K562 (cell line): ENCODE measurements at regions not wholly inside any gene's neighbourhood (a gene's known extent, or its start where the extent isn't known, plus 50 kb on each side); places are given as distances from the start of the nearest gene placed in this dataset.
"Not testable (repeated sequence)": the region's sequence is repeated elsewhere in the genome, so short reads cannot be mapped to it uniquely, and the experiment has no call there.

Source experiments
- BACH1 ChIP-seq: fragments of 200-800 bp; sonication (Bioruptor generic); IDR thresholded peaks from 2 replicates; pipeline ENCODE4 v1.6.1; 2016; ENCODE audit warnings: missing genetic modification characterization, missing compliant biosample characterization
- BRD4 ChIP-seq: fragments of 200-600 bp; sonication (generic); IDR thresholded peaks from 2 replicates; pipeline ENCODE4 v1.6.1; 2017; ENCODE audit warnings: inconsistent platforms
- CBX1 ChIP-seq: sonication (generic); IDR thresholded peaks from 2 replicates; pipeline ENCODE4 v1.6.1; 2016; ENCODE audit warnings: antibody characterized with exemption, low read depth, mild to moderate bottlenecking
- FIP1L1 ChIP-seq: fragments of 200-400 bp; formaldehyde crosslinking; IDR thresholded peaks from 2 replicates; pipeline ENCODE4 v1.6.1; 2018; ENCODE audit warnings: mild to moderate bottlenecking, low read depth, low read length; ENCODE audit not compliant: poor library complexity, severe bottlenecking
- KAT8 ChIP-seq: fragments of 450-650 bp; IDR thresholded peaks from 2 replicates; pipeline ENCODE4 v1.6.1; 2016; ENCODE audit warnings: low read depth, mild to moderate bottlenecking
- NFRKB ChIP-seq: fragments of 450-650 bp; IDR thresholded peaks from 2 replicates; pipeline ENCODE4 v1.6.1; 2016; ENCODE audit warnings: low read depth
- PRPF4 ChIP-seq: fragments of 200-400 bp; formaldehyde crosslinking; IDR thresholded peaks from one replicate; pipeline ENCODE4 v1.6.1; 2017; ENCODE audit warnings: low read length, low read depth, mild to moderate bottlenecking; ENCODE audit not compliant: insufficient read depth, poor library complexity, severe bottlenecking
- RBM22 ChIP-seq: fragments of 200-400 bp; formaldehyde crosslinking; IDR thresholded peaks from 2 replicates; pipeline ENCODE4 v1.6.1; 2018; ENCODE audit warnings: low read length, low read depth; ENCODE audit not compliant: poor library complexity, severe bottlenecking
- SIRT6 ChIP-seq: IDR thresholded peaks from one replicate; pipeline ENCODE4 v1.6.1; 2012; ENCODE audit warnings: low read depth, mild to moderate bottlenecking, control low read depth, inconsistent platforms, low read length, moderate library complexity
- SMAD1 ChIP-seq: fragments of 150-350 bp; IDR thresholded peaks from 2 replicates; pipeline ENCODE4 v1.6.1; 2014; ENCODE audit warnings: low read length, low read depth; ENCODE audit not compliant: partially characterized antibody
- YY1 ChIP-seq, 3 experiments: IDR thresholded peaks; 2 replicates each; pipeline ENCODE4 v1.6.1; 2011; ENCODE audit warnings: low read length in 2 of 3, mild to moderate bottlenecking in 2 of 3, moderate library complexity in 2 of 3, borderline replicate concordance in 1 of 3, control low read depth in 1 of 3, low read depth in 1 of 3; ENCODE audit not compliant: insufficient read depth in 3 of 3, insufficient replicate concordance in 2 of 3, control insufficient read depth in 1 of 3, insufficient read length in 1 of 3; ENCODE audit errors: extremely low read depth in 1 of 3
- ZNF584 ChIP-seq: fragments of 200-800 bp; sonication (Bioruptor generic); IDR thresholded peaks from 2 replicates; pipeline ENCODE4 v1.6.1; 2016; ENCODE audit warnings: low read depth, mild to moderate bottlenecking, missing genetic modification characterization, missing compliant biosample characterization
- ZNF589 ChIP-seq: fragments of 200-800 bp; sonication (Bioruptor generic); IDR thresholded peaks from 2 replicates; pipeline ENCODE4 v1.6.1; 2016; ENCODE audit warnings: low read depth, missing genetic modification characterization, missing compliant biosample characterization
- TF ChIP-seq, protein P1 (sequence below): fragments of 450-650 bp; IDR thresholded peaks from 2 replicates; pipeline ENCODE4 v1.6.1; 2017; ENCODE audit warnings: antibody characterized with exemption, mild to moderate bottlenecking
- TF ChIP-seq, protein P2 (sequence below): fragments of 200-800 bp; sonication (Bioruptor generic); IDR thresholded peaks from 2 replicates; pipeline ENCODE4 v1.6.1; 2017; ENCODE audit warnings: missing genetic modification characterization, missing compliant biosample characterization
- TF ChIP-seq, protein P3 (sequence below): fragments of 450-650 bp; conservative IDR thresholded peaks from 2 replicates; pipeline ENCODE4 v1.6.1; 2016; ENCODE audit warnings: missing genetic modification characterization, low read depth, mild to moderate bottlenecking, missing compliant biosample characterization, moderate library complexity
- TF ChIP-seq, protein P4 (sequence below), 2 experiments: fragments of 450-650 bp in 1 of 2; sonication (generic) in 1 of 2; formaldehyde crosslinking in 1 of 2; IDR thresholded peaks in 1 of 2; conservative IDR thresholded peaks in 1 of 2; 2 replicates each; pipeline versions ENCODE4 v1.6.1 to v1.8.1; 2016 to 2023; ENCODE audit warnings: mild to moderate bottlenecking in 2 of 2, moderate library complexity in 2 of 2, inconsistent platforms in 1 of 2, missing genetic modification reagents in 1 of 2

DNA sequence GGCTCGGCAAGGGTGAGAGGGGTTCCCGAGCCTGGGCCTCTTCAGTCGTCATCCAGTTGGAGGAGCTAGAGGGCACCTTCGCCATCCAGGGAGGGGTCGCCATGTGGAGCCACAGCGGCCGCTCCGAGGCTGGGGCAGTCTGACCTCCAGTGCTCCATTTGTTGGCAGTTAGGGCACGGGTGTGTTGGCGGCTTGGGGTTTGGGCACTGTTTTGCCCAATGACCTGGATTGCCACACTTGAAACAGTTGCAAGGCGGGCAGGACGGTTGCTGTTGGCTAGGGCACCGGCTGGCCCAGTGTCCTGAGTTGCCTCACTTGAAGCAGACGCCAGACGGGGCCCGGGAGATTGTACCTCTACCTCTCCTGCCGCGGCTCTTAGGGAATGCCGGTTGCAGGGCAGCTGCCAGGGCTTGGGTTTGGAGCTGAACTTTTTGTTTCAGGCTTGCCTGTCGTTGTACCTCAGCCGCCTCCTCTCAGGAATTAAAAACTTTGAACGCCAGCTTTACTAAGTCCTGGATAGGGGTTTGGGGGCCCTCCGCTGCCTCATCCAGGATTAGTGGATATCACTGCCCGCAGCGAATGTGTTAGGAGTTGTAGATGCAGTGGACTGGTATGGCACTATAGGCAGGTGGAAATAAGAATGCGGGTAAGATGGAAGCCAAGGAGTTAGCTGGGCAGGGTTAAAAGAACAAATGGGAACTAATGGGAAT is 639.9 kb upstream of the DPP6 start (continued):
- TF ChIP-seq, protein P1, sequence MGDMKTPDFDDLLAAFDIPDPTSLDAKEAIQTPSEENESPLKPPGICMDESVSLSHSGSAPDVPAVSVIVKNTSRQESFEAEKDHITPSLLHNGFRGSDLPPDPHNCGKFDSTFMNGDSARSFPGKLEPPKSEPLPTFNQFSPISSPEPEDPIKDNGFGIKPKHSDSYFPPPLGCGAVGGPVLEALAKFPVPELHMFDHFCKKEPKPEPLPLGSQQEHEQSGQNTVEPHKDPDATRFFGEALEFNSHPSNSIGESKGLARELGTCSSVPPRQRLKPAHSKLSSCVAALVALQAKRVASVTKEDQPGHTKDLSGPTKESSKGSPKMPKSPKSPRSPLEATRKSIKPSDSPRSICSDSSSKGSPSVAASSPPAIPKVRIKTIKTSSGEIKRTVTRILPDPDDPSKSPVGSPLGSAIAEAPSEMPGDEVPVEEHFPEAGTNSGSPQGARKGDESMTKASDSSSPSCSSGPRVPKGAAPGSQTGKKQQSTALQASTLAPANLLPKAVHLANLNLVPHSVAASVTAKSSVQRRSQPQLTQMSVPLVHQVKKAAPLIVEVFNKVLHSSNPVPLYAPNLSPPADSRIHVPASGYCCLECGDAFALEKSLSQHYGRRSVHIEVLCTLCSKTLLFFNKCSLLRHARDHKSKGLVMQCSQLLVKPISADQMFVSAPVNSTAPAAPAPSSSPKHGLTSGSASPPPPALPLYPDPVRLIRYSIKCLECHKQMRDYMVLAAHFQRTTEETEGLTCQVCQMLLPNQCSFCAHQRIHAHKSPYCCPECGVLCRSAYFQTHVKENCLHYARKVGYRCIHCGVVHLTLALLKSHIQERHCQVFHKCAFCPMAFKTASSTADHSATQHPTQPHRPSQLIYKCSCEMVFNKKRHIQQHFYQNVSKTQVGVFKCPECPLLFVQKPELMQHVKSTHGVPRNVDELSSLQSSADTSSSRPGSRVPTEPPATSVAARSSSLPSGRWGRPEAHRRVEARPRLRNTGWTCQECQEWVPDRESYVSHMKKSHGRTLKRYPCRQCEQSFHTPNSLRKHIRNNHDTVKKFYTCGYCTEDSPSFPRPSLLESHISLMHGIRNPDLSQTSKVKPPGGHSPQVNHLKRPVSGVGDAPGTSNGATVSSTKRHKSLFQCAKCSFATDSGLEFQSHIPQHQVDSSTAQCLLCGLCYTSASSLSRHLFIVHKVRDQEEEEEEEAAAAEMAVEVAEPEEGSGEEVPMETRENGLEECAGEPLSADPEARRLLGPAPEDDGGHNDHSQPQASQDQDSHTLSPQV = 0 out of 2 replicates have a peak, but pooled peaks have one; percentile 8
- TF ChIP-seq SMAD1 (peak; percentile 18), YY1 (IDR thresholded peaks at IDR 0.05; ENCODE audit: borderline replicate concordance in 1 of 3, control insufficient read depth in 1 of 3, extremely low read depth in 1 of 3, insufficient read depth in 3 of 3, insufficient read length in 1 of 3, insufficient replicate concordance in 2 of 3, low read depth in 1 of 3, low read length in 2 of 3) (peak in 1 of 3 experiments; percentile 38), BACH1 (0 out of 2 replicates have a peak, but pooled peaks have one; percentile 7), KAT8 (peak; percentile 95), BRD4 (peak; percentile 96), CBX1 (peak; percentile 38; the same call in 1 of the 2 replicates), FIP1L1 (peak; percentile 94), PRPF4 (peak; percentile 80), RBM22 (peak; percentile 99), NFRKB (0 out of 2 replicates have a peak, but pooled peaks have one; percentile 97), SIRT6 (peak; percentile 40), ZNF589 (CRISPR knock-in tag) (peak; percentile 92; the same call in 1 of the 2 replicates), ZNF584 (0 out of 2 replicates have a peak, but pooled peaks have one; percentile 43)
- TF ChIP-seq, protein P2, sequence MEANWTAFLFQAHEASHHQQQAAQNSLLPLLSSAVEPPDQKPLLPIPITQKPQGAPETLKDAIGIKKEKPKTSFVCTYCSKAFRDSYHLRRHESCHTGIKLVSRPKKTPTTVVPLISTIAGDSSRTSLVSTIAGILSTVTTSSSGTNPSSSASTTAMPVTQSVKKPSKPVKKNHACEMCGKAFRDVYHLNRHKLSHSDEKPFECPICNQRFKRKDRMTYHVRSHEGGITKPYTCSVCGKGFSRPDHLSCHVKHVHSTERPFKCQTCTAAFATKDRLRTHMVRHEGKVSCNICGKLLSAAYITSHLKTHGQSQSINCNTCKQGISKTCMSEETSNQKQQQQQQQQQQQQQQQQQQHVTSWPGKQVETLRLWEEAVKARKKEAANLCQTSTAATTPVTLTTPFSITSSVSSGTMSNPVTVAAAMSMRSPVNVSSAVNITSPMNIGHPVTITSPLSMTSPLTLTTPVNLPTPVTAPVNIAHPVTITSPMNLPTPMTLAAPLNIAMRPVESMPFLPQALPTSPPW (CRISPR knock-in tag) = peak; percentile 23; the same call in 1 of the 2 replicates
- TF ChIP-seq, protein P3, sequence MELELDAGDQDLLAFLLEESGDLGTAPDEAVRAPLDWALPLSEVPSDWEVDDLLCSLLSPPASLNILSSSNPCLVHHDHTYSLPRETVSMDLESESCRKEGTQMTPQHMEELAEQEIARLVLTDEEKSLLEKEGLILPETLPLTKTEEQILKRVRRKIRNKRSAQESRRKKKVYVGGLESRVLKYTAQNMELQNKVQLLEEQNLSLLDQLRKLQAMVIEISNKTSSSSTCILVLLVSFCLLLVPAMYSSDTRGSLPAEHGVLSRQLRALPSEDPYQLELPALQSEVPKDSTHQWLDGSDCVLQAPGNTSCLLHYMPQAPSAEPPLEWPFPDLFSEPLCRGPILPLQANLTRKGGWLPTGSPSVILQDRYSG (tag) = 0 out of 2 replicates have a peak, but pooled peaks have one; percentile 21
- TF ChIP-seq, protein P4, sequence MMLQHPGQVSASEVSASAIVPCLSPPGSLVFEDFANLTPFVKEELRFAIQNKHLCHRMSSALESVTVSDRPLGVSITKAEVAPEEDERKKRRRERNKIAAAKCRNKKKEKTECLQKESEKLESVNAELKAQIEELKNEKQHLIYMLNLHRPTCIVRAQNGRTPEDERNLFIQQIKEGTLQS (IDR thresholded peaks at IDR 0.05) = not testable (repeated sequence)
- TF ChIP-seq, protein P4 (CRISPR knock-in tag; conservative IDR thresholded peaks at IDR 0.05) = 0 out of 2 replicates have a peak, but pooled peaks have one; percentile 21
